ENCODE measurements at regions not wholly inside any gene's neighbourhood (a gene's known extent, or its start where the extent isn't known, plus 50 kb on each side); places are given as distances from the start of the nearest gene placed in this dataset.

GRCh38 chr13:68078469-68078868, 848.3 kb upstream of the PCDH9 start:
- intact Hi-C loops (cut with micrococcal nuclease), result no loop called here
- in situ Hi-C loops (cut with MboI), result no loop called here

More at GRCh38 chr13:68078469-68078868, 848.3 kb upstream of the PCDH9 start:
- Histone ChIP-seq H3K9me3 (replicated peaks; ENCODE audit: control insufficient read depth, insufficient read depth, low read depth, low read length) (no peaks in the 10 kb centered on the region), H3K27me3 (ENCODE audit: control insufficient read depth in 2 of 2, insufficient read depth in 2 of 2, low read length in 2 of 2) (no peaks in the 10 kb centered on the region), H3K4me1 (replicated peaks in 1 of 2; ENCODE audit: control insufficient read depth in 2 of 2, insufficient read depth in 2 of 2, low read length in 2 of 2) (no peaks in the 10 kb centered on the region), H3K79me2 (ENCODE audit: control insufficient read depth, insufficient read depth, low read length) (no peaks in the 10 kb centered on the region), H3K9me1 (ENCODE audit: control insufficient read depth, insufficient read depth, low read length) (no peaks in the 10 kb centered on the region), H3K27ac (ENCODE audit: extremely low read depth, low read depth, low read length) (no peak overlapping the region), H4K20me1 (replicated peaks; ENCODE audit: control insufficient read depth, insufficient read depth, low read length) (no peaks in the 10 kb centered on the region), H3K36me3 (ENCODE audit: control insufficient read depth, insufficient read depth, low read length) (no peaks in the 10 kb centered on the region), H3K4me2 (ENCODE audit: insufficient read depth, low read length) (no peak overlapping the region), H3K9ac (ENCODE audit: insufficient read depth in 1 of 2, low read depth in 2 of 2, low read length in 2 of 2) (no peak overlapping the region), H3K4me3 (no peak overlapping the region), H2AFZ (ENCODE audit: low read depth, low read length) (no peak overlapping the region)
- WGBS (ENCODE audit: insufficient coverage, low coverage, missing lambda C conversion rate), result 4% methylated on average over 2 of the region's 2 CpGs
- no peak for FAIRE-seq
- no peak for DNase-seq (ENCODE audit: extremely low read depth in 1 of 4, low spot score in 3 of 4)
- CTCF ChIA-PET (ENCODE audit: low intra/inter-chr PET ratio), result no interaction called here
- TF ChIP-seq ZNF780A (CRISPR knock-in tag; IDR thresholded peaks at IDR 0.05) (no peak), WHSC1 (IDR thresholded peaks at IDR 0.05; ENCODE audit: low read length) (no peak), ZNF830 (CRISPR knock-in tag; IDR thresholded peaks at IDR 0.05) (no peak), ZFP1 (CRISPR knock-in tag; IDR thresholded peaks at IDR 0.05) (no peak), E2F5 (CRISPR knock-in tag; IDR thresholded peaks at IDR 0.05) (no peak), BACH1 (tag; IDR thresholded peaks at IDR 0.05) (no peak), PHB2 (IDR thresholded peaks at IDR 0.05; ENCODE audit: low read depth) (no peak), SETDB1 (IDR thresholded peaks at IDR 0.05; ENCODE audit: low read length) (no peak), DACH1 (IDR thresholded peaks at IDR 0.05; ENCODE audit: partially characterized antibody) (no peak), NFYB (IDR thresholded peaks at IDR 0.05; ENCODE audit: extremely low read depth, insufficient read length) (no peak), BRCA1 (IDR thresholded peaks at IDR 0.05) (no peak), BRCA1 (CRISPR knock-in tag; IDR thresholded peaks at IDR 0.05) (no peak), KAT2B (IDR thresholded peaks at IDR 0.05; ENCODE audit: low read depth, low read length) (no peak), MECOM (CRISPR knock-in tag; IDR thresholded peaks at IDR 0.05) (no peak), HMG20B (CRISPR knock-in tag; IDR thresholded peaks at IDR 0.05) (no peak), RFX1 (IDR thresholded peaks at IDR 0.05) (no peak)
- no peak for ATAC-seq
- POLR2A ChIA-PET, result no interaction called here
- no TSS peak for BruUV-seq (replicated peaks)

Data from K562 (cell line).